ENCODE measurements at regions not wholly inside any gene's neighbourhood (a gene's known extent, or its start where the extent isn't known, plus 50 kb on each side); places are given as distances from the start of the nearest gene placed in this dataset.

GRCh38 chr18:2336690-2337392, 234.5 kb downstream of the METTL4 start:
- no peak for DNase-seq

- no peak for DNase-seq
Observed at GRCh38 chr18:2337552-2338141, 233.7 kb downstream of the METTL4 start.

GRCh38 chr18:2338601-2339000, 232.7 kb downstream of the METTL4 start:
- no peak for DNase-seq

GRCh38 chr18:2340335-2340734, 231.0 kb downstream of the METTL4 start:
- DNase-seq = no peak

- no peak for DNase-seq
Observed at GRCh38 chr18:2348003-2348402, 223.3 kb downstream of the METTL4 start.

- DNase-seq = no peak
Observed at GRCh38 chr18:2351126-2351850, 220.0 kb downstream of the METTL4 start.

GRCh38 chr18:2354292-2354691, 217.0 kb downstream of the METTL4 start:
- DNase-seq = no peak

- DNase-seq = no peak
Observed at GRCh38 chr18:2356906-2357305, 214.4 kb downstream of the METTL4 start.

GRCh38 chr18:2360861-2361260, 210.4 kb downstream of the METTL4 start:
- no peak for DNase-seq

GRCh38 chr18:2368102-2368501, 203.2 kb downstream of the METTL4 start:
- DNase-seq = no peak

- no peak for DNase-seq
Observed at GRCh38 chr18:2376707-2377106, 194.6 kb downstream of the METTL4 start.

GRCh38 chr18:2380101-2380500, 191.2 kb downstream of the METTL4 start:
- DNase-seq = no peak

GRCh38 chr18:2381539-2381938, 189.8 kb downstream of the METTL4 start:
- no peak for DNase-seq

- DNase-seq = no peak
Observed at GRCh38 chr18:2387588-2387987, 183.7 kb downstream of the METTL4 start.

GRCh38 chr18:2390158-2390557, 181.1 kb downstream of the METTL4 start:
- no peak for DNase-seq

- DNase-seq = no peak
Observed at GRCh38 chr18:2391470-2391869, 179.8 kb downstream of the METTL4 start.

- no peak for DNase-seq
Observed at GRCh38 chr18:2392446-2392845, 178.9 kb downstream of the METTL4 start.

GRCh38 chr18:2394684-2395083, 176.6 kb downstream of the METTL4 start:
- no peak for DNase-seq

- DNase-seq = no peak
Observed at GRCh38 chr18:2395427-2396161, 175.7 kb downstream of the METTL4 start.

GRCh38 chr18:2396162-2396505, 175.2 kb downstream of the METTL4 start:
- no peak for DNase-seq

GRCh38 chr18:2400701-2401196, 170.6 kb downstream of the METTL4 start:
- DNase-seq = no peak

- no peak for DNase-seq
Observed at GRCh38 chr18:2402084-2402483, 169.2 kb downstream of the METTL4 start.

GRCh38 chr18:2406544-2406943, 164.8 kb downstream of the METTL4 start:
- no peak for DNase-seq
